Inflammatory macrophage treated with lipopolysaccharide for 1 hour (primary cell): ENCODE measurements at regions not wholly inside any gene's neighbourhood (a gene's known extent, or its start where the extent isn't known, plus 50 kb on each side); places are given as distances from the start of the nearest gene placed in this dataset.
A peak's percentile ranks its signal among the peaks of the same experiment; 100 is the strongest.
"Not testable (repeated sequence)": the region's sequence is repeated elsewhere in the genome, so short reads cannot be mapped to it uniquely, and the experiment has no call there.

Experiments
- DNase-seq, 2 donors: peaks; one replicate each; pipeline ENCODE4 v3.0.0-alpha.2; 2020 to 2022

DNA sequence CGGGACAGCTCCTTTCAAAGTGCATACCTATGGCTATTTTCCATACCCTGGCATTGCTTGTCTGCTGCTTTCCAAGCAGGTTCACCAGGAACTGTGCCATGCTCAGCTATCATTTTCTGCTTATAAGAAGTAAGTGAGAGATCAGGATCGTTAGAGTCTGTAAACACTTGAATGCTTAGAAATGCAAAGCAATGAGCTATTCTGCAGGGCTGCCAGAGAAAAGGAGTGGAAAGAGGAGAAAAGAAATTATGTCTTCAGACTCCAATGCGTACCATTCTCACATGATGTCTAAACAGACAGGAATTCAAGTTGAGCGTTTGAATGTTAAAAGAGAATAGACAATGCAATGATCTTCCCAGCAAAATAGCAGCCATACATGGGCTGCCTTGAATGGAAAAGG, 245.5 kb upstream of the SLC7A11 start:
- no peak for DNase-seq

DNA sequence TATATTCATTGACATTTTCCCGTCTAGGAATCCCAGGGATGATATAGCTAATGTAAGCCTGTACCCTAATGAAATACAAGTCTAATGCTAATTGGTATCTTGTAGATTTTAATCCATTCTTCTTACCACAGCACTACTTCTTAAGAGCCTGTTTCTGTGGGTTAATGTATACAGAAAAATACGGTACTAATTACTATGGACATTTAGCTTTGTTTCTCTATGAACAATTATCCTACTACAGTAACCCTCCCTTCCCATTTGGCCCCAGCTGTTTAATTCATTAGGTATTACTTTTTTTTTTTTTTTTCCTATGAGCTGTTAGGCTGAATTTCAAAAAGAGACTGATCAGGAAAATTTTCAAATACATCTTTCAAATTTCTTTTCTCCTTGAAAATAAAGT, 245.1 kb upstream of the SLC7A11 start:
- no peak for DNase-seq

DNA sequence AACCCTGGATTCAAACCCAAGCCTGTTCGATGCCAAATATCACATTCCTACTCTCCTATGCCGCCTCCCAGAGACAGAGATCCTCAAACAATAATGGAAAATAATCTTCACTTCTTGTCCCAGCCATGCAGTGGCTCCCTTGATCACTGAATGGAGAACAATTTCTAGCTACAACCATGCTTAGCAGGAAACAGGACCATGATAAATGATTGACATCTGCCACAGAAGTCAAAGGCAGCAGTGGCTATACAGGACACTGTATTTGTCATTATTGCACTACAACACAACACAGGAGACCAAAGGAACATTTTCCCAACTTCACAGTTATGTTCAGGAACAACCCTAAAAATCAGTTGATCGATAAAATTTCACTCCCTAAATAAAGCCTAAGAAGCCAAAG, 243.3 kb upstream of the SLC7A11 start:
- no peak for DNase-seq

DNA sequence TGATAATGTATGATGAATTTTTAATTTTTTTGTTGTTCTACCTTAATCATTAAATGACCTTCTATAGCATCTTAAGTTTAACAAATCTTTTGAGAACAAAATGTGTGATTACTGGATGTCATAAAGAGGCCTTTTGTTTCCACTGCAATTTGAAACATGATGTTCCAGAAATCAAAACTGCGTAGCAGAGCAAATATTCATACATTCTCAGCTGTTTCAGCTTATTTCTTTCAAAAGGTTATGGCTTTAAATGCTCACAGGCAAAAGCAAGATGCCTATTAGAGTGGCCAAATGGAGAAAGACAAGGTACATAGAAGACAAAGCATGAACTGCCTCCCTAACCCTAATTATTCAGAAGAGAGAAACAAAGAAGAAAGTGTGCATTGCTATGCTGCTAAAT, 233.0 kb upstream of the SLC7A11 start:
- no peak for DNase-seq

DNA sequence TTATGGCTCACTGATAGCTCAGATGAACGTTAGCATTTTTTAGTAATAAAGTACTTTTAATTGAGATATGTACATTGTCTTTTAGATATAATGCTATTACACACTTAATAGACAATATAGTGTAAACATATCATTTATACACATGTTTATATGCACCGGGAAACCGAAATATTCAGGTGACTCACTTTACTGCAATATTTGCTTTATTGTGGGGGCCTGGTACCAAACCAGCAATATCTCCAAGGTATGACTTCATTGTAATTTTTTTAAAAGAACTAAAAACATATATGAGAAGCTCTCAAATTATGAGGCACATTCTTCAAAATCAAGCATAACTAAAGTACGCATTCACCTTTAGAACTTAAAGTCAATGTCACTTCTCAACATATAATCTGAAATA, 231.2 kb upstream of the SLC7A11 start:
- no peak for DNase-seq

DNA sequence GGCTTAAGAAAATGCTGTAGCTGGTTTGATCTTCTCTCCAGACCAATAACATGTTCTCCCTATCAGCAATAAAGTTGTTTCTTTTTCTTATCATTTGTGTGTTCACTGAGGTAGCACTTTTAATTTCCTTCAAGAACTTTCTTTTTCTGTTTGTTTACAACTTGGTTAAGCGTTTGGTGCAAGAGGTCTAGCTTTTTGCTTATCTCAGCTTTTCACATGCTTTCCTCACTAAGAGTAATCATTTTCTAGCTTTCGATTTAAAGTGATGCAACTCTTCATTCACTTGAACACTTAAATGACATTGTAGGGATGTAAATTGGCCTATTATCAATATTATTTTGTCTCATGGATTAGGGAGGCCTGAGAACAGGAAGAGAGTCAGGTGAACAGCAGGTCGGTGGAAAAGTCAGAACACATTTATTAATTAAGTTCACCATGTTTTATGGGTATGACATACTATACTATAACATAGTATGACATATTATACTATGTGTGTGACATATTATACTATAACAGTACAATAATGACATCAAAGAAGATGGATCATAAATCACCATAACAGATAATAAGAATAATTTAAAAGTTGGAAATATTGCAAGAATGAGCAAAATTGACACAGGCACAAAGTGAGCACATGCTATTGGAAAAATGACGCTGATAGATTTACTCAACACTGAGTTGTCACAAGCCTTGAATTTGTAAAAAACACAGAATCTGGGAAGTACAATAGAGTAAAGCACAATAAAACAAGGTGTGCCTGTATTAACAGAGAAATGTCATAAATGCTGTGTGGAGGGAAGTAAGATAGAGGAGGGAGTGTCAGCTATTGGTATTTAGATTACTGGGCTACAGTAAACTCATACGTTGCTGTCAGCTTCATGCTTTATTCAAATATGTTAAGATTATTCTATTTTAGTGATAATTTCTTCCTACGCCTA, 218.6 kb upstream of the SLC7A11 start:
- DNase-seq: no peak

DNA sequence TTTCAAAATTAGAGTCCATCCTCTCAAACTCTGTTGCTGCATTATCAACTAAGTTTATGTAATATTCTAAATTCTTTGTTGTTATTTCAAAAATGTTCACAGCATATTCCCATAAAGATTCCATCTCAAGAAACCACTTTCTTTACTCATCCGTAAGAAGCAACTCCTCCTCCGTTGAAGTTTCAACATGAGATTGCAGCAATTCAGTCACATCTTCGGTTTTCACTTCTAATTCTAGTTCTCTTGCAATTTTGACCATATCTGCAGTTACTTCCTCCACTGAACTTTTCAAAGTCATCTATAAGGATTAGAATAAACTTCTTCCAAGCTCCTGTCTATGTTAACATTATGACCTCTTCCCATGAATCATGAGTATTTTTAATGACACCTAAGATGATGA, 216.6 kb upstream of the SLC7A11 start:
- peak; percentile 70 to 72 for DNase-seq

DNA sequence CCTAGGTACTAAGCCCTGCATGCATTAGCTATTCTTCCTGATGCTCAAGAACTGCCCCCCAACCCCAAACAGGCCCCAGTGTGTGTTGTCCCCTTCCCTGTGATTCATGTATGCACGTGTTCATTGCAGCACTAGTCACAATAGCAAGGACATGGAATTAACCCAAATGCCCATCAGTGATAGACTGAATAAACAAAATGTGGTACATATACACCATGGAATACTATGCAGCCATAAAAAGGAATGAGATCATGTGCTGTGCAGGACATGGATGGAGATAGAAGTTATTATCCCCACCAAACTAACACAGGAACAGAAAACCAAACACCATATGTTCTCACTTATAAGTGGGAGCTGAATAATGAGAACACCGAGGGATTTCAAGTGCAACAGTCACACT, 214.2 kb upstream of the SLC7A11 start:
- not testable (repeated sequence) for DNase-seq

DNA sequence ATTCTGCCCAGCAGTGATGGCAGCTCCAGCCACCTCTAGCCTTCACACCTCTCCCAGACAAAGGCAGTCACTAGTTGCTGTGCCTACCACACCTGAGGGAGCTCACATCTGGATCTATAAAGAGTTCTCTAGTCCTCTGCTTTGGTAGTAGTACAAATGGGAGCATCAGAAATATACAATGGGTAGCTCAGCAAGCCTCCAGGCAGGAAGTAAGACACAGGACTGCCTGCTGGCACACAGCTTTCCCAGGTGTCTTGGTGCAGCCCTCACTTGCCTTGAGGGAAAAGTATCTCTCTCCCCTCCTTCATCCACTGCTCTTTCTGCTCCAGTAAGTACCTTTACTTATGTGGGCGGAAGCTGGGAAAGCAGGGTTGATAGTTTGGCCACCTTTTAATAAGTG, 212.9 kb upstream of the SLC7A11 start:
- no peak for DNase-seq

DNA sequence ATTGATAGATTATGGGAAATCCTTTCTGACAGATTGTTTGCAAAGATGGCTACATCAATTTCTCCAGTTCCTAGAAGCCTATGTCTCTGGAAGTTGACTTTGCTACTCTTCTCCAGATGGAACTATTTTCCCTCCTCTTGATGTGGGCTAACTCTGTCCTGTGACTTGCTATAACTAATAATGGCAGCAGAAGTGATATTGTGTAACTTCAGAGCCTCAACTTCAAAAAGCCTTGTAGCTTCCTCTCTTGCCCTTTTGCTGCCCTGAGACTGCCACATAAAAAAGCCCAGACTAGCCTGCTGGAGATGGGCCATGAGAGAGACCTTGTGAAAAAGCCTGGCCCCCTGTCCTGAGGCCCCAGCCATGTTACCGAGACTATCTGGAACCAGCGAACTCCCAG, 210.7 kb upstream of the SLC7A11 start:
- peak; percentile 44 to 50 for DNase-seq

DNA sequence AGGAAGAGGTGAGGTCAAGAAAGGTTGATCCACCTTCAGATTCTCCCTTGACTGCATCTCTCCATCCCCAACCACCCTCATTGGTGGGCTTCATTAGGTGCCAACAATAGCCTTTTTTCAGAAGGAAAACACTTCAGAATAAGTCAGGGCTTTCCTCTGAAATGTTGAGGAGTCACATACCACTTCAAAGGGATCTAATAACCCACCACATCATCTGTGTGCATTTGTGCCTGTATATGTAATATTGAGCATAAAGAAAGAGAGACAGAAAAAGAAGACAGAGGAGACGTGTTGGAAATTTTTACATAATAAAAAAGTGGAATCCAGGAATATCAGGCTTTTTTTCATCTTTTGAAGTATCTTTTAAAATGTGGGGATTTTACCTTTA, 209.1 kb upstream of the SLC7A11 start:
- DNase-seq: no peak

DNA sequence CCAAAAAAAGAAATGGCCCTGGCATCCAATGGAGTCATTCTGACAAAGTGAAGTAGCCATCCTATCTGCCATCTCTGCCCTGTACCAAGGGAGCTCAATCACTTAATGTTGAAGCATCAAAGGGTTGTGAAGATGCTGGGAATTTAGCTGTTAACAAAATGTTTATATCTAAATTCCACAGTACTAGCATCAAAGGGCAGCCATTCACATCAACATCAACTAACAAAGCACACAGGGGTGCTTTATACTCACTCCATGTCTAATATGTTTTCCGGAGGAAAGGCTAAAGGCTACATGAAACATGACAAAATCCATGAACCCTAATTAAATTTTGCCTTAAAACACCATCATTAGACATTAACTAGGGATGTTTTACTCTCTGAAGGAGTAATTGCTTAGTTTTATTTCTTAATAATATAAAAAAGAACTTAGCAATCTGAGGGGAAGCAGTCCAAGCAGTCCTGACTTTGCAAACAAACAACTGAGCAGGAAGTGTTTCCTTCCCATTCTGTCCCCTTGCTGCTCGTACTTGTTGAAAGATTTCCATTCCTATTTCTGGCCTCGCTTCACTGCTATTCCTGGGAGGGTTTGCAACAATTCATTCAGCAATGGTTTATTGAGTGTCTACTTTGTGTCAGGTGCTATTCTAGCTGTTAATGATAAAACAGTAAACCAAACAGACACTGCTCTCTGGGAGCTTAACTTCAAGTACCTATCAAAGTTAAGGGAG, 208.6 kb upstream of the SLC7A11 start:
- DNase-seq: no peak

DNA sequence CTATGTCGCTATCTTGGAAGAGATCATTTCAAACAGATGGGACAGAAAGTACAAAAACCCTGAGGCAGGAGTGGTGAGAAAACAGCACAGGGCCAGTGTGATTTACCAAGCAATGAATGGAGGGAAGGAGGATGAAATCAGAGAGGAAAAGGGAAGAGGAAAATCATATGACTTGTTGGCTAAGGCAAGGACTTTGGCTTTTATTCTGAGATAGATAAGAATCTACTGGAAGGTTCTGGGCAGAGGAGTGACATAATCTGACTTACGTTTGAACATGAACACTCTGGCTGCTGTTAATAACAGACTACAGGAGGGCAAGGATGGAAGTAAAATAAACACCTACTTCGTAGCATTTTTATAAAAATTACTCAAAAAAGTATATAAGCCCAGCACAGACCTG, 207.8 kb upstream of the SLC7A11 start:
- no peak for DNase-seq

DNA sequence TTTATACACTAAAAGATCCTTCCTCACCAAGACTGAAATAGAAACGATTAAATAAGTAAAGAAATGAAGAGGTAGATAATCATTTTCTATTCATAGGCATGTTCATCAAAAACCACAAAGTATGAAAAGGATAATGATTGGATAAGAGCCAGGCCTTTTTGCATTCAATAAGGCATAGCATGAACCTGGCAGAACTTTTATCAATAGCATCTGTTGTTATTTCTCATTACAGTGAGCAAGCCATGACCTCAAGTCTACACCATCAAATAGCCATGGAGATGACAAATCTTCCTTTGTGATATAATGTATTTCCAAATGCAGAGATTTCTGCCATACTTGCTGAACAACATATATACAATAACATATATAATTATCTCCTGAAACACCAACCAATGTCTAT, 206.0 kb upstream of the SLC7A11 start:
- no peak for DNase-seq

DNA sequence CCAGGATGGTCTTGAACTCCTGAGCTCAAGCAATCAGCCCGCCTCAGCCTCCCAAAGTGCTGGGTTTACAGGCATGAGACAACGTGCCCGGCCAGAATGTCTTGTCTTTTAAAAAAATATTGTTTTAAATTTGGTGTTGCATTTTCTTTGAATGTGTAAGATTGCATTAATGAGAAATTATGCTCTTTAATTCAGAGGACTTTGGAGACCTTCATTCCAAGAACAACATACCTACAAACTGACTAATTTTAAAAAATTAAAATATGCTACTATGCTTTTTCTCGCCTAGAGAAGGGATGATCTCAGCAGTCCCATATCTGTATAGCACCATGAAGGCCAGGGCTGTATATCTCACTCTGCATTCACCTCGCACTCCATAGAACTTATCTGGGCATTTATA, 204.3 kb upstream of the SLC7A11 start:
- no peak for DNase-seq

DNA sequence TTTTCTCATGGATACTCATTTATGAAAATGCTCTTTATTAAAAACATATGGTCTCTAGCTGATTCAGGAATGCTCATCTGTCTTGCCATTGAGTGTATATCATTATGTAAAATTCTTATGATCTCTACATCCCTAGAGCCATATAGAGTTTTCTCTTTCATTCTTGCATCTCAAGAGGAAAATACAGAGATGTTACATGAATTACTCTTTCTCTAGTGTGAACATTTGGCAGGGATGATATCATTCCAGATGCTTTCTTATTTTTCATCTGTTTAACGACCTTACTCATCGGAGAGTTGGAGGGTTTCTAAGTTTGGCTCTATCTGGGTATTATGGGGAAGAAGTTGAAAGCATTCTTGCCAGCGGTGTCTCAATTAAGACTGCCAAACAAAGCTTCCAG, 202.9 kb upstream of the SLC7A11 start:
- DNase-seq: no peak

DNA sequence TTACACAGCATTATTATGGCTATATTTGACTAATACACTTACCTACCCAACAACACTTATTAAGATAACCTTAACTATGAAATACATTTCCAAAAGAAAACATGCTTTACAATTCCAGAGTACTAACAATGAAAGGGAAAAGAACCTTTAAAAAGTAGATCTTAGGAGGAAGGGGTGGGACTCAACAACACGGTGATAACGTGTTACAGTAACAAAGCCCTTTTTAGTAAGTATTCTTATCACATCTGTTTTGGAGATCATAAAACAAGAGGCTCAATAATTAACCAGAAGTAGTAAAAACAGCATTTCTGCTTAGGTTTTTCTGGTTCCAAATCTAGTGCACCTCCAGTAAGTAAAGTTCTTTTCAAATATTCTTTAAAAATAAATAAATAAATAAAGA, 202.1 kb upstream of the SLC7A11 start:
- DNase-seq: no peak

DNA sequence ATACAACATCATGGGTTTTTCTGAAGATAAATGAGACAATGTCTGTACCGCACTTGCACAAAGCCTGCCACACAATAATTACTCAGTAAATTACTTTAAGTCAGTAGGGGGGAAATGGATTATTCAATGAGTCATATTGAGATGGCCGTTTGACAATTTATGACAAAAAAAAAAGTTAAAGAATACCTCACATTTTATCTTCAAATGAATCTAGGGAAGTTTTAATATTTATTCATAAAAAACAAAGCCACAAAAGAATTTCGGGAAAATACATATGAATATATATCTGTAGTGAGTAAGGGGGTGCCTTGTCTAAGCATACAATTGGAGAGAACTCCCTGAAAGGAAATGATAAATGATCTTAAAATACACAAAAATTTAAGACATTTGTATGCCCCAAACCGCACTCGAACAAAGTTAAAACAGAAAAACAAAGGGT, 197.0 kb upstream of the SLC7A11 start:
- DNase-seq: no peak

DNA sequence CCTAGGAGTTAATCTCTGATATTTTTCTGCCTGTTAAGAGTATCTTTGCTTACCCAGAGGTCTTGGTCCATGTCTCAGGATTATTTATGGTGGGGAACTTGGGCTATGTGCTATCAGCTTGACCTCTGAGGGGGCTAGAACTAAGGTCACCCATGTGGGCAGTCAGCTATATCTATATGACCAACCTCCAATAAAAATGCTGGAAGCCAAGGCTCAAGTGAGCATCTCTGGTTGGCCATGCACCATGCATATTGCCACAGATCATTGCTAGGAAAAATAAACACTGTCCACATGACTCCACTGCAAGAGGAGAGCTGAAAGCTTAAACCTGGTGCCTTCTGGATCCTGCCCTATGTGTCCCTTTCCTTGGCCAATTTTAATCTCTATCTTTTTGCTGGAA, 196.5 kb upstream of the SLC7A11 start:
- no peak for DNase-seq

DNA sequence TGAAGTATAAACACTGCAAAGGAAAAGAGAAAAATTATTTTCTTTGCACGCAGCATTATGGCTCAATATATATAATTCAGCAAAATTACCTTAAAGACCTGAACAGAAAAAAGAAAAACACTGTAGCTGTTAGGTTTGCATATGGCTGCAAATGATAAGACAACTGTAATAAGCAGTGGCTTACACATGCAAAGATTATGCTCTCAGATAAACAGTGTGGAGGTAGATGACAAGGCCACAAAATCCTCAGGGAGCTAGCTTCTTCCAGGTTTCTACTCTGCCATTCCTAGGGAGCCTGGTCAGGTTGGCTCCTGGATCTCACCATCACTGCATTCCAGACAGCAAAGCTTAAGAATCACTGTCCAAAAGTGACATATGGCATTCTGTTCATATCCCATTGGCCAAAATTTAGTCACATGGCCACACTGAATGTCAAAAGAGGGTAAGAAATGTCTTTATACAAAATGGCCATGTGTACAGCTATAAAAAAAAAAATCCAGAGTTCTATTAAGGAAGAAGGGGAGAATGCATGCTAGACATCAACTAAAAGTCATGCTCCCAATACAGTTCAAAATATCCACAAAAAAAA, 195.2 kb upstream of the SLC7A11 start:
- no peak for DNase-seq

DNA sequence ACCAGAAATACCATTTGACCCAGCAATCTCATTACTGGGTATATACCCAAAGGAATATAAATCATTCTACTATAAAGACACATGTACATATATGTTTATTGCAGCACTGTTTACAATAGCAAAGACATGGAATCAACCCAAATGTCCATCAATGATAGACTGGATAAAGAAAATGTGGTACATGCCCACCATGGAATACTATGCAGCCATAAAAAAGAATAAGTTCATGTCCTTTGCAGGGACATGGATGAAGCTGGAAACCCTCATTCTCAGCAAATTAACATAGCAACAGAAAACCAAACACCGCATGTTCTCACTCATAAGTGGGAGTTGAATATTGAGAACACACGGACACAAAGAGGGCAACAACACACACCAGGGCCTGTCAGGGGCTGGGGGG, 193.6 kb upstream of the SLC7A11 start:
- not testable (repeated sequence) for DNase-seq

DNA sequence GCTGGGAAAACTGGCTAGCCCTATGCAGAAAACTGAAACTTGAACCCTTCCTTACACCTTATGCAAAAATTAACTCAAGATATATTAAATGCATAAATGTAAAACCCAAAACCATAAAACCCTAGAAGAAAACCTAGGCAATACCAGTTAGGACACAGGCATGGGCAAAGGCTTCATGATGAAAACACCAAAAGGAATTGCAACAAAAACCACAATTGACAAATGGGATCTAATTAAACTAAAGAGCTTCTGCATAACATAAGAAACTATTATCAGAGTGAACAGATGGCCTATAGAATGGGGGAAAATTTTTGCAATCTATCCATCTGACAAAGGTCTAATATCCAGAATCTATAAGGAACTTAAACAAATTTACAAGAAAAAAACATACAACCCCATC, 192.9 kb upstream of the SLC7A11 start:
- peak in 1 of 2 donors; percentile 11 for DNase-seq

DNA sequence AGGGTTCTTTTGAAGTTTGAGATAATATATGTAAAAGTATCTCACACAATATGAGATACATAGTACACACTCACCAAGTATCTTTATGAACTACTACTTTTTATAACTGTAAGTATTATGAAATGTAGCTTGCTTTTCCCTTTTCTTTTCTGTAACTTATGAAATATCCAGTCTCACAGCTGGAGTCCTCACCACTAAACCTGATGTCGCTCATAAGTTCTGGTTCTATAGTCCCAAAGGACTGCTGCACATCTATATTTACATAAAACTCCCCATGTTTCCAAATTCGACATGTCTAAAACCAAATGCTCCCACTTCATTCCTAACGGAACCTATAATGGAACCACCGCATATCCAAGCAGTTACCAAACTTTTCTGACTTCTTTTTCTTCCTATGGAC, 186.5 kb upstream of the SLC7A11 start:
- no peak for DNase-seq

DNA sequence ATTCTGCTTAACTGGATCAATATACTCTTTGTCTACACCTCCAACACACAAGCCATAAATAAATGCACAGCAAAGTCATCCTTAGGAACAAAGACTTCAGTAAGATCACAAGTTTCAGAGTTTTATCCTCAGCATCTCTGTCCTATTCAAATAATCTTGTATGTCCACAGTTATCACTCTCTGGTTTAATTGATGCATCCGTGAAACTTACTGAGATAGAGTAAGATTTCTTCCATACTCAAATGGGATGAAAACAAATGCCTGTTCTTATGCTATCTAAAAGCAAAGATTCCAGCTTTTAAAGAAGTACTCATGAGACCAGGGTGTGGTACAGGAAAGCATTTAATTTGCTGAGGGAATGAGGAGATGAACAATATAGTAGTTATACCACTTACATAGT, 184.6 kb upstream of the SLC7A11 start:
- no peak for DNase-seq
